ENCODE measurements at regions not wholly inside any gene's neighbourhood (a gene's known extent, or its start where the extent isn't known, plus 50 kb on each side); places are given as distances from the start of the nearest gene placed in this dataset.
"Not testable (repeated sequence)": the region's sequence is repeated elsewhere in the genome, so short reads cannot be mapped to it uniquely, and the experiment has no call there.

GRCh38 chr5:118578093-118578492 is 410.3 kb downstream of the DTWD2 start:
- Histone ChIP-seq H4K20me1 (ENCODE audit: control insufficient read depth, insufficient read depth, low read depth, low read length) (no peaks in the 10 kb centered on the region), H3K4me3 (ENCODE audit: low read length) (no peak overlapping the region), H3K27ac (ENCODE audit: low read depth, low read length) (no peak overlapping the region), H3K4me1 (ENCODE audit: control insufficient read depth, low read length) (no peaks in the 10 kb centered on the region), H3K36me3 (ENCODE audit: control insufficient read depth, low read length) (no peaks in the 10 kb centered on the region), H3F3A (ENCODE audit: control insufficient read depth, insufficient read depth) (no peaks in the 10 kb centered on the region), H3K79me2 (ENCODE audit: control insufficient read depth, low read length) (no peaks in the 10 kb centered on the region), H3K9me2 (replicated peaks; ENCODE audit: control insufficient read depth, low read length) (no peaks in the 10 kb centered on the region), H3K9me3 (ENCODE audit: control insufficient read depth, insufficient read depth, low read length) (no peaks in the 10 kb centered on the region), H3K4me2 (ENCODE audit: low read length) (no peak overlapping the region), H3K27me3 (ENCODE audit: control insufficient read depth, low read length) (no peaks in the 10 kb centered on the region)
- TF ChIP-seq CTCF (IDR thresholded peaks at IDR 0.05; ENCODE audit: low read depth, low read length, poor library complexity, severe bottlenecking) (no peak), EZH2phosphoT487 (IDR thresholded peaks at IDR 0.05; ENCODE audit: borderline replicate concordance, low read length) (no peak)

GRCh38 chr5:118577621-118578020 is 410.7 kb downstream of the DTWD2 start:
- H3K27me3 ChIP-seq (ENCODE audit: control insufficient read depth, low read length), result no peaks in the 10 kb centered on the region
- H3K4me2 ChIP-seq (ENCODE audit: low read length), result no peak overlapping the region
- H3K79me2 ChIP-seq (ENCODE audit: control insufficient read depth, low read length), result no peaks in the 10 kb centered on the region
- H3K4me3 ChIP-seq (ENCODE audit: low read length), result no peak overlapping the region
- no peaks in the 10 kb centered on the region for H3K9me2 ChIP-seq (replicated peaks; ENCODE audit: control insufficient read depth, low read length)
- no peak overlapping the region for H3K27ac ChIP-seq (ENCODE audit: low read depth, low read length)
- H3F3A ChIP-seq (ENCODE audit: control insufficient read depth, insufficient read depth), result no peaks in the 10 kb centered on the region
- no peaks in the 10 kb centered on the region for H3K4me1 ChIP-seq (ENCODE audit: control insufficient read depth, low read length)
- no peaks in the 10 kb centered on the region for H4K20me1 ChIP-seq (ENCODE audit: control insufficient read depth, insufficient read depth, low read depth, low read length)
- H3K9me3 ChIP-seq (ENCODE audit: control insufficient read depth, insufficient read depth, low read length), result no peaks in the 10 kb centered on the region
- TF ChIP-seq EZH2phosphoT487 (IDR thresholded peaks at IDR 0.05; ENCODE audit: borderline replicate concordance, low read length) (no peak), CTCF (IDR thresholded peaks at IDR 0.05; ENCODE audit: low read depth, low read length, poor library complexity, severe bottlenecking) (no peak)
- H3K36me3 ChIP-seq (ENCODE audit: control insufficient read depth, low read length), result no peaks in the 10 kb centered on the region

GRCh38 chr5:118570276-118570675 is 418.1 kb downstream of the DTWD2 start:
- H3K4me1 ChIP-seq (ENCODE audit: control insufficient read depth, low read length); H3K9me2 ChIP-seq (replicated peaks; ENCODE audit: control insufficient read depth, low read length); H3K27me3 ChIP-seq (ENCODE audit: control insufficient read depth, low read length); H3K4me3 ChIP-seq (ENCODE audit: low read length); H3K27ac ChIP-seq (ENCODE audit: low read depth, low read length); H4K20me1 ChIP-seq (ENCODE audit: control insufficient read depth, insufficient read depth, low read depth, low read length); H3K79me2 ChIP-seq (ENCODE audit: control insufficient read depth, low read length); H3F3A ChIP-seq (ENCODE audit: control insufficient read depth, insufficient read depth); H3K36me3 ChIP-seq (ENCODE audit: control insufficient read depth, low read length); H3K4me2 ChIP-seq (ENCODE audit: low read length); H3K9me3 ChIP-seq (ENCODE audit: control insufficient read depth, insufficient read depth, low read length): not testable (repeated sequence)

GRCh38 chr5:118569596-118569995 is 418.8 kb downstream of the DTWD2 start:
- H3K79me2 ChIP-seq (ENCODE audit: control insufficient read depth, low read length); H3K4me1 ChIP-seq (ENCODE audit: control insufficient read depth, low read length); H3K36me3 ChIP-seq (ENCODE audit: control insufficient read depth, low read length); H3K27me3 ChIP-seq (ENCODE audit: control insufficient read depth, low read length); H3K4me3 ChIP-seq (ENCODE audit: low read length); H3K9me3 ChIP-seq (ENCODE audit: control insufficient read depth, insufficient read depth, low read length); H3K27ac ChIP-seq (ENCODE audit: low read depth, low read length); H3K4me2 ChIP-seq (ENCODE audit: low read length); H3K9me2 ChIP-seq (replicated peaks; ENCODE audit: control insufficient read depth, low read length); H4K20me1 ChIP-seq (ENCODE audit: control insufficient read depth, insufficient read depth, low read depth, low read length); H3F3A ChIP-seq (ENCODE audit: control insufficient read depth, insufficient read depth): not testable (repeated sequence)
